ENCODE measurements at regions not wholly inside any gene's neighbourhood (a gene's known extent, or its start where the extent isn't known, plus 50 kb on each side); places are given as distances from the start of the nearest gene placed in this dataset.
"Not testable (repeated sequence)": the region's sequence is repeated elsewhere in the genome, so short reads cannot be mapped to it uniquely, and the experiment has no call there.

- no peak for DNase-seq
Measured at GRCh38 chr6:13874191-13874549, 50.6 kb upstream of the RNF182 start.

- peak in 1 of 2 donors; percentile 10 for DNase-seq
Measured at GRCh38 chr6:13873288-13874190, 51.2 kb upstream of the RNF182 start.

GRCh38 chr6:13872681-13873080 lies 52.1 kb upstream of the RNF182 start:
- peak; percentile 72 to 86 for DNase-seq

- not testable (repeated sequence) for DNase-seq
Measured at GRCh38 chr6:13872006-13872405, 52.7 kb upstream of the RNF182 start.

DNA sequence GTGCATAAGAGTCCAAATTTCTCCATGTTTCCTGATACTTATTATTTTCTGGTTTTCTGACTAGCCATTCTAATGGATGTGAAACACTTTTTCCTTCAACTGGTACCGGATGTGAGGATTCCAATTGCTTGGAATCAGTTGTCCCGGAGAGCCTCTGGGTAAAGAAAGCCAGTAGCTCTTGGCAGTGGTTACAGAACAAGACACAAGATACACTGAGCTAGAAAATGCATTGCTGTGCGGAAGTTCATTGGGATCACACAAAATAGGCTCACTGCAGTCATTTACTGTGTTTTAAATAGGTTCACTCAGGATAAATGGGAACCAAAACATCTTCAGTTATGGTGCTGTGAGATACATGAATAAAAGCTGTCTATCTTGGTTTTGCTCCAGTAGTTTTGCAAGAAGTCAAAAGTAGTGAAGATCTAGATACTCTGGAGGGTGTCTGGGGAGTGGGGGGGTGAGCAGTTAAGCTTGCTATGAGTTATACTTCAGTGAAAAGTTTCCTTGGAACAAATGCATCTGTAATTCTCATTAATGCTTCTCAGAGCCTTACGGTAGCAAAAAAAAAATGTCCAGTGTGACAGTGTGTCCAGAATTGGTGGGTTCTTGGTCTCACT lies 54.4 kb upstream of the RNF182 start:
- no peak for DNase-seq

DNA sequence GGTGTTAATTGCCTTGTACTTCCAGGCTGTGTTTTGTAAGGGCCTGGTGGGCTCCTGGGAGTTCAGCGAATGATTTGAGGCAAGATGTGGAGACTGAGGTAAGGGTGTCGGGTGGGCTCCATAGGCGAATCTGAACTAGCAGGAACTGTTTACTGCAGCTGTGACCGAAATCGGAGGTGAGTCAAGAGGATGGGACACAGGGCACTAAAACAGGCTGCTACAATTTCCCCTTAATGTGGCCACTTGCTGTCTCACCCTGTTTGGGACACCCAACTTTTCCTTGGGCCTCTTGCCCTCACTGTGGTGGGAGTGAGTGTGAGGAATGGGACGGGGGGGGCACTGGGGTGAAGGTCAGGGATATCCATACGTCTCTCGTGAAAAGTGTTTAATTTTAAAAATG lies 53.9 kb upstream of the MCUR1 start:
- no peak for DNase-seq

DNA sequence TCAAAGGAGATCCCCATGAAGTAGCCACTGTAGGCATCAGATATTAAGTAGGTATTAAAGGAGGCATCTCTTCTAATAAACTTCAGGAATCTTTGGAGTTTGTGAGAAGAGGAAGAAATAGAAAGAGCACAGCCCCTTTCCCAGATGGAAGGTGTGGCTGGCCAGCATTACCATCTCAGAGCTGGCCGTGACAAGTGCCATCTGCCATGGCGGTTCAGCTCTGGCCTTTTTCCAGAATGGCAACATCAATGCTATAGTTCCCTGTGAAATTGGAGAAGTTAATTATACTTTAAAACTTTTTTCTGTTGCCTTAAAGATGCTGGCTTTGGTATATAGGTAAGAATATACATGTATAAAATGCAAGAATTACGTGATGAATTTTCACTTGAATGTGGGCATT lies 51.9 kb upstream of the MCUR1 start:
- DNase-seq = no peak

GRCh38 chr6:13865141-13865540 lies 50.8 kb upstream of the MCUR1 start:
- DNase-seq = no peak

DNA sequence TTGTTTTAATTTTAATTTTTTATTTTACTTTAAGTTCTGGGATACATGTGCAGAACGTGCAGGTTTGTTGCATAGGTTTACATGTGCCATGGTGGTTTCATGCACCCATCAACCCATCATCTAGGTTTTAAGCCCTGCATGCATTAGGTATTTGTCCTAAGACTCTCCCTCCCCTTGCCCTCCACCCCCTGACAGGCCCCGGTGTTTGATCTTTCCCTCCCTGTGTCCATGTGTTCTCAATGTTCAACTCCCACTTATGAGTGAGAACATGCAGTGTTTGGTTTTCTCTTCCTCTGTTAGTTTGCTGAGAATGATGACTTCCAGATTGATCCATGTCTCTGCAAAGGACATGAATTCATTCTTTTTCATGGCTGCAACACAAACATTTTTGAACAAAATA lies 50.3 kb upstream of the MCUR1 start:
- not testable (repeated sequence) for DNase-seq

Data from inflammatory macrophage treated with lipopolysaccharide for 1 hour (primary cell).